NOMO-1 treated with dmso at 0.1 percent for 144 hours (cell line): ENCODE measurements at regions not wholly inside any gene's neighbourhood (a gene's known extent, or its start where the extent isn't known, plus 50 kb on each side); places are given as distances from the start of the nearest gene placed in this dataset.
A peak's percentile ranks its signal among the peaks of the same experiment; 100 is the strongest.

ENCODE experiments used
- DNase-seq: peaks from one replicate; lab custom pipeline; 2025; ENCODE audit not compliant: unreplicated experiment; lab: John Stamatoyannopoulos, UW

DNA sequence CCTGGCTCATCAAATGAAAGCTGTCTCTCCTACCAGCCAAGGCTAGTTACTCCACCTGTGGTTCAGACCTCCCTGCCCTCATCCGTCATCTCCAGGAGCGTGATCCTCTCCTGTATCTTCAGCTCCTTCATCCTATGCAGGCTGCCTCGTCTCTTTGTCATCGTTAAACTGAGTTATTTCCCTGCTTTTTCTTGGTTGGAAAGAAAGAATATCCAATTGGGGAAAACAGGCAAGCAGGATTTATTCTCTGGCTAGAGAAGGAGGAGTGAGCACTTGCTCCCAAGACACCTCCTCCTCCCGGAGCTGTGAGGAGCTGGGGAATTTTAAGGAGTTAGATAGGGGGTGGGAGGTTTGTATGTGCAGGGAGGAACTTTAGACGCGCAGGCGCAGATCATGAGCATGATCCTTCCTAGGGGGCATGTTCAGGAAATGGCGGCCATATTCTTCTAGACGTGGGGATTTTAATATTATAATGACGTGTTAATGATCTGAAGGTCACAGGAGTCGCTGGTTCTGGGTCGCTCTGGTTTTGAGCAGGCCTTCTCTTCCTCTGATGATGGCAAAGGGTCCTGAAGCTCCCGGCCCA, 156.4 kb upstream of the KL start:
- DNase-seq = no peak

DNA sequence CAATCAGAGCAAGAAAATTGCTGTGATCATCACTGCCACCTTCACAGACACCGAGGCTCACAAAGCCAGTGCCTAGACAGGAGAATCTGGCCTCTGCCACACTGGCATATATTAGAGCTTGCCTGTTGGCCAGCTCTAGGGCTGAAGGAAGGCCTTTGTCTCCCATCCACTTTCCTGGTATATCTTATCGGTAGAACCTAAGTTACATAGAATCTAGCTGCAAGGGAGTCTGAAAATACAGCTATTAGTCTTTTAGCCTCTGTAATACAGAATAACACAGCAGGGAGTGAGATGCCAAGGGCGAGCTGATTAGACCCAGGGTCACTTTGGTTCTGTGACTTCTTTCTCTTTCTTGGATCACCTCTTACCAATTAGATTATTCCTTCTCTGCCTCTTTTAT, 154.9 kb upstream of the KL start:
- DNase-seq = no peak

DNA sequence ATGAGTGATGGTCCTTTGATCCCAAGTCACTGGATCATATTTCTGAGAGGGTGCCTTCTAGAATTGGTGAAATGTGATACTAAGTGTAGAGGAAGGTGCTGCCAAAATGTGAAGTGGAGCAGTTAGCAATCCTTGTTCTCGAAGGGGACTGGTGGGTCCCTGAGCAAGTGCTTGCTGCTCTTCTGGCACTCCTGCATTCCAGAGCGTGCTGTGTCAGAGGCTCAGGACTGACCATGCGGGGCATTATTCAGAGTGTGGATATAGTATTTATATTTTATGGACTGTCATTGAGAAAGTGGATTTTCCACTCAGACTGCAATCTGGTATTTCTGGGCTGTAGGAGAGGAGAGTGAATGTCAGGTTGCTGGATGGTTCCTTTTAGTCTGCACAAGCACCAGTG, 152.6 kb upstream of the KL start:
- no peak for DNase-seq

DNA sequence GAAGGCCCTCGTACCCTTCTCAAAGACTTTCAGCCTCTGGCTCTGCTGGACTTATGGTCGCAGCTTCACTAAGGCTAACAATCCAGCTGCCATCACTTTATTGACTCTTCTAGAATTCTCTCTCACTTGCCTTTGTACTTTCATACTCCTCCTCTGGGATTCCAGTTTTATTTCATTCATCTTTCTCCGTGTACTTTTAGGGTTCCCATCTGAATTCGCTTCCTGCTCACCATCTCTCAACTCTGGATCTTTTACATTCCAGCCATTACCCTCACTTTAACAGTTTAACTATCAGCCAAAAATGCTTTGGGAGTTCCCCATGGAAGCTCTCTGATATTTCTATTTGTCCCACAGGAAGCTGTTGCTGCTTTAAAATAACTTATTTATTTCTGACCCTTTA, 149.3 kb upstream of the KL start:
- no peak for DNase-seq

DNA sequence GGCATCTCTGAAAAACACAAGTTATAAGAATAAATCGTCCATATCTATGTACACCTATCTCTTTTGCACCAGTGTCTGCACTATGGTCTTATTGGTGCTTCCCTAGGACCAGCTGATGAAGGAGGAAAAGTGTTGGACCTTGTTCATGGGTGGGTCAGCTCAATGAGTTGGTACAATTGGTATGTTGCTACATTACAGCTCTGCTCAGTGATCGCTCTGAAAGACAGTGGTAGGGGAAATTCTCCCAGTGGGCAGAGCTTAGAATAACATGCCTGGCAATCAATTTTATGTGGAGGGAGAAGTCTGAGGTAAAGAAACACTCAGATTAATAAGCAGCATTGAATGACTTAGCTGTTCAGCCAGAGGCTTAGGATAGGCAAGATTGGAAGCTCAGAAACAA, 138.7 kb upstream of the KL start:
- DNase-seq = no peak

DNA sequence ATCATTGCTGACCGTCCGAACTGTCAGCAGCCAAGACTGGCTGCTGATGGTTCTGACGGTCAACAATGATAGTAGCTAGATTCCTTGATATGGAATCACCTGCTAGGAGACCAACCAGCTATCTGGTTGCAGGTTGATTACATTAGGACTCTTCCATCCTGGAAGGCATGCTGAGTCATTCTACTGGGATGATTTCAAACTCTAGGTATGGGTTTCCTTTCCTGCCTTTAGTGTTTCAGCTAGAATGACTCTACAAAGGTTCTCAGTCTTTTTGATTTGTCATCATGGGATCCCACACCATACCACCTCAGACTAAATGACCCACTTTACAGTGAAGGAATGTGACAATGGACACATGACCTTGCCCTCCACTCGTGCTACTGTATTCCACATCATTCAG, 138.1 kb upstream of the KL start:
- no peak for DNase-seq

DNA sequence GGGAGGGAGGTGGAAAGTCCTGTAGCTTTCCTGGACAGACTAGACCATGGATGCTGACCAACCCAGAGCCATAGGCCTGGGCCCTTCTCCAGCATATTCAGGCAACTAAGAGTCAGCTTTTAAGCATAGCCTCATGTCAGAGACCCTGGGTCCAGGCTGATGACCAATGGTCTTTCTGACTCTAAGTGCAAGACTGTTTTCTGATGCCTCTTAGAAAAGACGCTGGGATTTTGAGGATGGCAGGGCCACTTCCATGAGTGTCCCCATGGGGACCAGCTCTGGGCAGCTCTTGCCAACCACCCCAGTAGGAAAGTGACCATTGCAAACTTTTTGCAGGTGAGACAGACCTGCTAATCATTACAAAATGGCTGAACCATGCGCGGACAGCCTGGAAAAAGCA, 135.6 kb upstream of the KL start:
- DNase-seq = no peak

DNA sequence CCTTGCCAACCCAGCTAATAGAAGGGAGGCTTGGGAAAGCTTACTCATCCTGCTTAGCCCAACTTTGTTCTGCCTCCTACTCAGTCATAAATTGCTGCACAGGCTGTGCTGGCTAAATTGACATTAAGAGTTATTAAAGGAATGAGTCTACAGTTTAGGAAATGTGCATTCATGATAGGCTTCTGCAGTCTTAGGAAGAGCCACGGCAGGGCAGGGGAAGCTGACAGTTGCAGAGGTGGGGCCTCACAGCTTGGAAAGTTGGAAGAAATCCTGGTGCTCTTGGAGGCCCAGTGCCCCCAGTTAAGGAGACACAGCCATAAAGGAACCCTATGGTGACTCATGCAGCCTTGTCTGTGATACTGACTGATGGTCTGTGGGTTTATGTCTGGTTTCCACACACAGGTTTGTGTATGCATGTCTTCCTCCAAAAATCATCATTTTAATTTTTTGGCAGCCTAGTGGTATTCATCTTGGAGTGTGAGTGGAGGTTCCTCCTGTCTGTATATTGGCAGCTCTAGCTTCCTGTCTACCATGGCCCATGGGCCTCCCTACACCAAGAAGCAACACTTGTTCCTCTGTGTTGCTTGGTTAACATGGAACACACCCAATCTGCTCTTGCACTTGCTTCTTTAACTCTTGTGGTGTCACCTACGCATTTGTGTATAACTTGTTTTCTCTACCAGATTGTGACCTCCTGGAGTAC, 135.0 kb upstream of the KL start:
- peak; percentile 34 for DNase-seq

DNA sequence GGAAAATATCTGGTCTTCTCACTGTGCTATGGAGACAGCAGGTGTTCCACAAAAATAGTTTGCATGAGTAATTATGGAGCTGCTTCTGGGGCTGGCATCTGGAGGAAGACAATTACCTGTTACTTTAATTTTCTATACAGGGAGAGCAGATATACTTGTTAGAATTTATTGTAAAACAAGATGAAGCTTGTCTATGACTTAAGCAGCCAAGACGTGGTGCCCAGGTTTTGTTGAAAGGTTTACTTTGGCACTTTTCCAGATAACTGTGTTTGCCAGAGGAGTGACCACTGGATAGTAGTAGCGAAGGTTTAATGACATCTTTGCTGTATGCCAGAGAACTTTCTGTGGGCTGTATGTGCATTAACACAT, 134.5 kb upstream of the KL start:
- DNase-seq = no peak

DNA sequence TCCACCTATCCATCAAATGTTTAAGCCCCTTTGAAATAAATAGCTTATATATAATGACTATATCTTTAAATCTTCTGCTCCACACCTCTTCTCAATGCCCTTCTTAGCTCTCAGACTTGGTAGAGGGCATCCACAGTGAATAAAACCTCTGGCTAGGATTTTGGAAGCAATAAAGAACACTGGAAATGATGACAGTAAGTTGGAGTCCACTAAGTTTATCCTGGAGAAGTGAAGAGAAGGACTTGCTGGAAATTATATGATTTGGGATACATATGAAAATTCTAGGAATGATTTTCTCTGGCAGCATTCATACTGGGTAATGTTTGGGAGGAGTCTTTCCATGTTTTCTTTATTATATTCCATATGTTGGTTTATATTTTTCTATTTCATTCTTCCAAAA, 133.5 kb upstream of the KL start:
- no peak for DNase-seq

DNA sequence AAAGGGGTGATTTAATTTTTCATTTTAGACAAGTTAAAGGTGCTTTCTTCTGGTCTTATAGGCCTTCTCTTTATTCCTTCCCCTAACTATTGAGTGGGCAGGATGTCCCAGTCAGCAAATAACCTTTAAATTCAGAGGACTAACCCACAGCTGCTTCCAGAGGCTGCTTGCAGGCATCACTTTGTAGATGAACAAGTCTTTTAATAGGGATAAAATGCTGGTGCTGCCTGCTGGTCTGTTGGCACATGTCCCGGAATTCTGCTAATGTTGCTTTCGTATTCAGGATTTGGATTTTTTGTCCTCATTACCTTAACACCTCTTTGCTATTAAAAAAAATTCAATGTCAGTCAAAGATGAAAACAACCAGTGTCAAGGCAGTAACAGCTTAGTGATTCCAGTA, 132.7 kb upstream of the KL start:
- no peak for DNase-seq

DNA sequence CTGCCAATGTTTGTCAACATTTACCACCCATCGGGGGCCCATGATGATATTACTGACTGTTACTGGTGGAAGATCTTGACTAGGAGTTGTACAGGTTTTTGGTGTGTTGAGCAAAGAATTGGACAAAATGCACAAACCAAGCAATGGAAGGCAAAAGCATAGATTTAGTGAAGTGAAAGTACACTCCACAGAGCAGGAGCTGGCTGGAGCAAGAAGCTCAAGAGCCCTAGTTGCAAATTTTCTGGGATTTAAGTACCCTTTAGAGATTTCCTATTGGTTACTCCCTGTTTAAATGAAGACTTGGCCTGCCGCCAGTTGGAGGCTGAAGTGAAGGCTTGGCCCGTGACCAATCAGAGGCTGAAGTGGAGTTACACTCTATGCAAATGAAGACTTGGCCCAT, 128.6 kb upstream of the KL start:
- no peak for DNase-seq

DNA sequence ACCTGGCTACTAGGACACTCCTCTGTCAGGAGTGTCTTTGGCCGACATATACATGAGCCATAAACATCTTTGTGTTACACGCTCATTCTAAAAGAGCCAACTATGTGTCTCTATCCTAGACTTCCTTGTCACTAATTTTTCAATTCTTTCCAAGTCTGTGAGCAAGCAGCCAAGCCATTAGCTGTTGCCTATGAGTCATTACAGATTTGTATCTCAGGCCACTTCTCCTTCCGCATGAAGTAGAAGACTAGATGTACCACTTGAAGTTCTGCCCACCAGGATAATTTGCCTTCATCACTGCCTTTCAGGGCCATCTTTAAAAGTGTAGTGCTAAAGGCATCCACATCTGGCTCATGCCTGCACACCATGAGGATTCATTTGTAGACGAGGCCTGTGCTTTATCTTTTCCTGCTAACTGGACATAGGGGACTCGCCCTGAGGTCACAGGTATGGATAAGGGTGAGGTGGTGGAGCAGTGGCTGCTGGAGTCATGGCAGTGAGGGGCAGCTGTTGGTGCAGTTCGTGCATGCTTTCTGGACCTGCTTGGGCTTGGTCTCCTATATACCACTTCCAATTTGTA, 126.1 kb upstream of the KL start:
- DNase-seq = peak; percentile 54

DNA sequence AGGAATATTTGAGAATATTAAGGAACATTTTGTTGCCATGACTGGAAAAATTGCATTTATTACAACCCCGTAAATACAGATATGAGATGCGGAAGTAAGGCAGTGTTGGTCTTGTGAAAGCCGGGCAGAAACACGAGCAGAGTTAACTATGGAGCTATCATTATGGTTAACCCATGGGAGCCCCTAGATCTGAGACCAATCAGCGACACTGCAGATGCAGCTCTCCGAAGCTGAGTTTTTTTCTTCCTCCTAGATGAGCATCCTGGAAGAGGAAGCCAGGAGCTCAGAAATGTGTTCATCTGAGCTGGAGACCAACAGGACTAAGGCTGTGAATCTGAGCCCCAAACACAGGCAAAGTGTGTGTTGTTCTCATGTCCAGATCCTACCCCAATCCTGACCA, 123.0 kb upstream of the KL start:
- DNase-seq = peak; percentile 88

DNA sequence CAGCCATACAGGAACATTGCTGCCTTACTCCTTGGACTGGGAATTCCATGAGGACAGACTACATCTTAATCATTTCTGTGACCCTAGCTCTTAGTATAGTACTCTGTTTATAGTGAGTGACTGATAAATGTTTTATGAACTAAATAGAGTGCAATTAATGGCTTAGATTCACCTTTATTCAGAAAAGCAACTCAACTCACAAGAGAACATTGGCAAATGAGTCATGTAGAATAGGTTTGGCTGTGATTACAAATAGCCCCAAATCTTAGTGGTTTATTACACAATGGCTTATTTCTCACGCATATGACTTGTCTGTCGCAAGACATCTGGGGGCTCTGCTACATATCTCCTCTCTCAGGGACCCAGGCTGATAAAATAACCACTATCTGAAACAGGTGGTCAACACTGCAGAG, 121.6 kb upstream of the KL start:
- peak; percentile 88 for DNase-seq

DNA sequence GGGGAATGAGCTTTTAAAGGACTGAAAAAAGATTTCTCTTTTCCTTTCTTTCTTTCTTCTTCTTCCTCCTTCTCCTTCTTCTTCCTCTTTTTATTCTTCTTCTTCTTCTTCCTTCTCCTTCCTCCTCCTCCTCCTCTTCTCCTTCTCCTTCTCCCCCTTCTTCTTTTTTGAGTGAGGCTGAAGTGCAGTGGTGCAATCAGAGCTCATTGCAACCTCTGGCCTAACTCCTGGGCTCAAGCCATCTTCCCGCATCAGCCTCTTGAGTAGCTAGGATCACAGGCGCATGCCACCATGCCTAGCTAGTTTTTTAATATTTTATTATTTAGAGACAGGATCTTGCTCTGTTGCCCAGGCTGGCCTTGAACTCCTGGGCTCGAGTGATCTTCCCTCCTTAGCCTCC, 120.9 kb upstream of the KL start:
- peak; percentile 49 for DNase-seq

DNA sequence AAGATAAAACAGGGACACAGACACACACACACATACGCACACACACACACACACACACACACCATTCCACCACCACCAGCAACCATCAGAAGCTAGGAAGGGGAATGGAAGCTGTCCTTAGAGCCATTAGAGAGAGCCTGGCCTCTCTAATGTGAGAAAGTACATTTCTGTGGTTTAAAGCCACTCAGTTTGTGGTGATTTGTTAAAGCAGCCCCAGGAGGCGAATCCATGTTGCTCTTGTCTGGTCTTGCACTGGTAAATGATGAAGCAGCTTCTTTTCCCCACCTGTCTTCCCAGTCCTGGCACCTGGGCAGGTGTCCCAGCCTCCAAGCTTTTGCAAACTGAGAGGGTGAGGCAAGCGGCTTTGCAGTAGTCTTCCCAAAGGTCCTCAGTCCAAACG, 118.9 kb upstream of the KL start:
- DNase-seq = no peak

DNA sequence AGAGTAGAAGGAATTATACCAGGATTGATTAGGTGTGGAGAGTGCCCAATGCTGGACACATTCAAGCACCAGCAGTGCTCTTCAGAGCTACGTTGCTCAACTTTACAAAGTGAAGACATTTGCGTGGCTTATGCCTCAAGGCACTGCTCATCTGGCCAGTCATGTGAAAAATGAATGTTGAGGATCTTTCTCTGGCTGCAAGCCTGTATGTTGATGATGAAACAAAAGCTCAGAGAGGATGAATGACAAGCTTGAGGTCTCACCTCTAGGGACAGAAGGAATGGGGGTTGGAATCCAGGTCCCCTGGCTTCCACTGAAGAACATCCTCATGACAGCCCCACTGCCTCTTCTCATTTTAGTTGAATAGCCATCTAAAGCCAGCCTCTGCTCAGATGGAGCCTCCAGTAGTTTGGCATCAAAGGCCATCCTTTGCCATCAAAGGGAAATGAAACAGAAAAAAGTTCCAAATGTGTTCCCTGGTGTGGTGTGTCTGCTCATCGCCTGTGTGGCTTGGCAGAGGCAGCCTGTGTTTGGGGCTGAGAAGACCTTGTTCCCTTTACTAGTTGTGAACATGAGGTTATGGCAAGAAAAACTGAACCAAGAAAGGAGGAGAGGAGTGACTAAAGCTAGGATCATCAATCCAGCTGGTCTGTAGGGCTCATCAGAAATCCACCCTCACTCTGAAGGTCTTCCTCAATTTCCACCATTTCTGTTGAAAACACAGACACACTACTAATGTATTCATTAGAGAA, 114.0 kb upstream of the KL start:
- no peak for DNase-seq

DNA sequence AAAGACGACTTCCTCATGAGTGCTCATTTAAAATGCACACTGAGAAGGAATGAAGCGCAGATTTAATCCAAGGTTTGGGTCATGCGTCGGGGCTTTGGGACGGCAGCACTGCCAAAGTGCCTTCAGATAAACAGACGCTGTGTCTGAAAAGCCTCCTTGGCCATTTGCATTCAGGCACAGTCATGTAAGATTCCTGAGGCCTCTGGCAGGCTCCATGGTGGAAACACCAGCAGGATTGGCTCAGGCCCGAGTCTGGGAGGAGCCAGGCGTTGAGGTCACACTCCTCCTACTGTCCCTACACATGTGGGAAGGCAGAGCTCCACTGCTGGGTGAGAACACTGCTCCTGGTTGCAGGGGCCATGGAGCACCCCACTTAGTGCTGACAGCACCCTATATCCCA, 113.3 kb upstream of the KL start:
- DNase-seq = no peak

DNA sequence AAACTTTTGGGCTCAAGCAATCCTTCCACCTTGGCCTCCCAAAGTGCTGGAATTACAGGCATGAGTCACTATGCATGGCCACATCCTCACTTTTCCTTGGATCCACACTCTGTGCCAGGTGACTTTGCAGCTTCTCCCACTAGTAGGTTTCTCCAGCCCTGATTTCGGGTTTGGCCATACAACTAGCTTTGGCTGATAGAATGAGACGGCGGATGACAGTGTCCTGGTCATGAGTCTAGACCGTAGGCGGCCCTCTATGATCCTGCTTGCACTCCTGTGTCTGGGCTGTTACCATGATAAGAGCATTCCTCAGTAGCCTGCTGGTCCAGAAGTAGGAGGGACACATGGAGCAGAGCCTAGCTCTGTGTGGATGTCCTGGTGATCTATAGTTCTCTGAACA, 112.5 kb upstream of the KL start:
- DNase-seq = no peak

DNA sequence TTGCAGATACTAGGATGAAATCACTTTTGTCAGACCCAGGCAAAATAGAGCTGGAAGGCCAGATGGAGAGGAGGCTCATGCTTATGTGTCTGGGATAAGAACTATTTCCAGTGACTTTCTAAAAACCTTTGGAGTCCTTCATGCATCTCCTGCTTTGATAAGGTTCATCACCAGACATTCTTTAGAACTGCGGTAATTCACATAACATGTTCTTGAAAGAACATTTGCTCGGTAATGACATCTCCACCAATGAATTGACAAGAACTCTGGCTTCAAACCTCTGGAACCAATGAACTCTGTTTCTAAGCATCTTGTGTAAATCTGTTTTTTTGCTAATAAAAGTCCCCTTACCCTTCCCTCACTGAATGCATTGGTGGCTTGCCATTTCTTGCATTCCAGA, 112.0 kb upstream of the KL start:
- no peak for DNase-seq
